RWPE1 (cell line): ENCODE measurements at regions not wholly inside any gene's neighbourhood (a gene's known extent, or its start where the extent isn't known, plus 50 kb on each side); places are given as distances from the start of the nearest gene placed in this dataset.

Source experiments
- CTCF ChIA-PET: fragments of 350-600 bp; sonication (Branson Sonifier 250); formaldehyde crosslinking; extraction: SDS; loops from one replicate; lab custom pipeline; 2021; lab: Yijun Ruan, JAX
- POLR2A ChIA-PET: fragments of 400-600 bp; formaldehyde crosslinking; extraction: SDS; loops from one replicate; lab custom pipeline; 2020; ENCODE audit warnings: antibody characterized with exemption; ENCODE audit not compliant: low non-redundant PET; lab: Yijun Ruan, JAX
- DNase-seq: peaks from one replicate; pipeline ENCODE4 v3.0.0; 2012; ENCODE audit warnings: low spot score
- H3K27ac ChIP-seq: fragments of 450-650 bp; 2 replicates; pipeline ENCODE4 v1.5.1; 2017
- TF ChIP-seq, protein P1 (sequence below): fragments of 450-650 bp; conservative IDR thresholded peaks from 2 replicates; pipeline ENCODE4 v1.5.1; 2017; ENCODE audit warnings: low read depth, mild to moderate bottlenecking

DNA sequence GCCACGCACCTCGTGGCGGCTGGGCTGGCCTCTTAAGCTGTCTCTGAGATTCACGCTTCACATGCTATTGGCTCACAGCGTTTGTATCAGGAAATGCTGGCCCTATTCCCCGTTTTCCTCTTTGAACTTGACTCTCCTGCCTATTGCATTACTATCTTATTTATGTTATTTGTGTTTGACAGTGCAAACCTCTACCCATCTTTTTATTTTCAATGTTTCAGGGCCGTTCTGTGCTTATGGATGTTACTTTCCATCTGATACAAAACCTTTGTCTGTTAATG, 149.9 kb upstream of the TWIST2 start:
- ChIA-PET CTCF (interaction anchor here (1.6 kb wide), 1 partner anchor 9 kb away, joined by 6 read pairs; no protein-coding TSS in a partner anchor), POLR2A (no interaction called here)
- no peak overlapping the region for H3K27ac ChIP-seq
- no peak for DNase-seq
- TF ChIP-seq, protein P1, sequence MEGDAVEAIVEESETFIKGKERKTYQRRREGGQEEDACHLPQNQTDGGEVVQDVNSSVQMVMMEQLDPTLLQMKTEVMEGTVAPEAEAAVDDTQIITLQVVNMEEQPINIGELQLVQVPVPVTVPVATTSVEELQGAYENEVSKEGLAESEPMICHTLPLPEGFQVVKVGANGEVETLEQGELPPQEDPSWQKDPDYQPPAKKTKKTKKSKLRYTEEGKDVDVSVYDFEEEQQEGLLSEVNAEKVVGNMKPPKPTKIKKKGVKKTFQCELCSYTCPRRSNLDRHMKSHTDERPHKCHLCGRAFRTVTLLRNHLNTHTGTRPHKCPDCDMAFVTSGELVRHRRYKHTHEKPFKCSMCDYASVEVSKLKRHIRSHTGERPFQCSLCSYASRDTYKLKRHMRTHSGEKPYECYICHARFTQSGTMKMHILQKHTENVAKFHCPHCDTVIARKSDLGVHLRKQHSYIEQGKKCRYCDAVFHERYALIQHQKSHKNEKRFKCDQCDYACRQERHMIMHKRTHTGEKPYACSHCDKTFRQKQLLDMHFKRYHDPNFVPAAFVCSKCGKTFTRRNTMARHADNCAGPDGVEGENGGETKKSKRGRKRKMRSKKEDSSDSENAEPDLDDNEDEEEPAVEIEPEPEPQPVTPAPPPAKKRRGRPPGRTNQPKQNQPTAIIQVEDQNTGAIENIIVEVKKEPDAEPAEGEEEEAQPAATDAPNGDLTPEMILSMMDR = no peak

DNA sequence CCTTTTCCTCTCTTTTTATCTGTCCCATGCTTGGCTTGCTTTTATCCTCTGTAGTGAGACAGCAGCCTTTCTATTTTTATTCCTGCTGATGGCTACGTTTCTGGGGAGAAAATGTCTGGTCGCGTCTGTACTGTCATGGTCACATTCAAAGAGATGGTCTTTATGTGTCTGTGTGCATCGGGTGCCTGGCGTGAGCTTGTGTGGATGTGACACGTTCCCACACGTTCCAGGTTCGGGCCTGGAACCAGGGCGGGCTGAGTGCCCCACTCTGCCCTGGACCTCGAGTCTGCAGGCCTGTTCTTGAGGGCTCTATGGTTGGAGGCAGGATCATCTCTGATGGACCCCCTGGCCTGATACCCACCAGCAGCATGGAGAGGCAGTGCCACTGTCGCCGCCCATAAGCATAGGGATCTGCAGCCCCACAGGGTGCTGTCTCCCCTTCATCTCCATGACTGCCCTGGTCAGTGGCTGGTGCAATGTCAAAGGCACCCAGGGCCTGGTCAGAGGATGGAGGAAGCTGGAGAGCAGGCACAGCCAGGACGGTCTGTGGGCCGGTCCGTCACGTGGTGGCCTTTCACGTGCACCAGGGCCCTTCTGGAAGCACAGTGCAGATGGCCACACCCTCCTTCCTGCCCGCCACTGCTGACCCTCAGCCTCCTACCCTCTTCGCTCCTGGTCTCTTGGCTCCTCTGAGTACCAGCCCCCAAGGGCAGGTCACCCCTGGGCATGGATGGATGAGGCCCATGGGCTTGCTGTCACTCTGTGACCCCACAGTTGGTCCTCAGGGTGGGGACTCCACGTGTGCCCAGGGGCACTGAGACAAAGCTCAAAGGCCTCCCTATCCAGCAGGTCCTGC, 149.2 kb upstream of the TWIST2 start:
- no peak overlapping the region for H3K27ac ChIP-seq
- TF ChIP-seq, protein P1 = no peak
- no peak for DNase-seq
- ChIA-PET POLR2A (no interaction called here), CTCF (interaction anchor here (1.6 kb wide), 1 partner anchor 8 kb away, joined by 6 read pairs; no protein-coding TSS in a partner anchor)

DNA sequence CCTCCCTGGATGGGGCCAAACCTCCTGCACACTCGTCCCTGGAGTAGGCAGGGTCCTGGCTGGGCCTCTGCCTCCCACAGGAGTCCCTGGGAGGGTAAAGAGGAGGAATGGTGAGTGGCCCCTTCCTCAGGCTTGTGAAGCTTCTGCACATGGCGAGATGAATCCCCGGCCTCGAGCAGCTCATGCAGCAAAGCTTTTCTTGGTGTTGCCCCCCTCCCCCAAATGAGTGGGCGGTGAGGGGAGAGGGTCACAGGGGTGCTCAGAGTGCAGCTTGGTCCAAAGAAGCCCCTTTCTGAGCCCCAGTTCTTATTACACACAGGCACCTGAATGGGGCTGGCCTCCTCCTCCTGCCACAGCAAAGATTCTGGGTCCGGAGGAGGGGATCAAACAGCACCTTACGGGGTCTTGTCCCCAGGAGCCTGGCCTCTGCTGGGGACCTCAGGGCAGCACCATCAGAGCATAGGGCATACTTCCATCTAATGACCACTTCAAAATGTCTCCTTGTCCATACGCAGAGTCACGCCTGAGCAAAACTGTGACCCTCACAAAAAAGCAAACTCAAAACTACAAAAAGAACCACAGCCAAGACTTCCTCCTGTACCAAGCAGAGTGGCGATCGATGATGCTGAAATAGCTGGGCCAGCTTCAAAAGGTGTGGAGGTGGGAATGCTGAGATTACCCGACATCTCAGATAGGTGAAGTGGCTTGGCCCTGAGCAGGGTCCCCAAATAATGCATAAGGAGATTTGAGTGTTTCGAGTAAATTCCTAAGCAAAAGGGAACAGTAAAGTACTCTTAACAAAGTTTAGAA, 148.4 kb upstream of the TWIST2 start:
- TF ChIP-seq, protein P1 = no peak
- DNase-seq = no peak
- CTCF ChIA-PET = no interaction called here
- no peak overlapping the region for H3K27ac ChIP-seq
- POLR2A ChIA-PET = no interaction called here

DNA sequence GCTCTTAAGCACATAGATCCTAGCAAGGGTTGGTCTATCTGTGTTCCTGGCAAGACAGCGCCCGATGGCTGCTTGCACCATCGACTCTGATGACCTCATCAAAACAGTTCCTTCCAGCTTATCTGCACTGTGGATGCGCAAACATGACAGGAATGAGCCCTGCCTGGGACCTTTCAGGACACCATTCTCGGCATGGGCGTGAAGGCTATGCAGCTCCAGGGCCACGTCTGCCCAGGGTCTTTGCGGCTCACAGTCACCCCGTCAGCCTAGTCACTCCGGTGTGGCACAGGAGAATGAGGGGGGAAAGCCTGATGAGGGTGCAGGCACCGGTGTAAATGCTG, 147.8 kb upstream of the TWIST2 start:
- ChIA-PET POLR2A (no interaction called here), CTCF (no interaction called here)
- no peak for DNase-seq
- H3K27ac ChIP-seq = no peak overlapping the region
- TF ChIP-seq, protein P1 = no peak

DNA sequence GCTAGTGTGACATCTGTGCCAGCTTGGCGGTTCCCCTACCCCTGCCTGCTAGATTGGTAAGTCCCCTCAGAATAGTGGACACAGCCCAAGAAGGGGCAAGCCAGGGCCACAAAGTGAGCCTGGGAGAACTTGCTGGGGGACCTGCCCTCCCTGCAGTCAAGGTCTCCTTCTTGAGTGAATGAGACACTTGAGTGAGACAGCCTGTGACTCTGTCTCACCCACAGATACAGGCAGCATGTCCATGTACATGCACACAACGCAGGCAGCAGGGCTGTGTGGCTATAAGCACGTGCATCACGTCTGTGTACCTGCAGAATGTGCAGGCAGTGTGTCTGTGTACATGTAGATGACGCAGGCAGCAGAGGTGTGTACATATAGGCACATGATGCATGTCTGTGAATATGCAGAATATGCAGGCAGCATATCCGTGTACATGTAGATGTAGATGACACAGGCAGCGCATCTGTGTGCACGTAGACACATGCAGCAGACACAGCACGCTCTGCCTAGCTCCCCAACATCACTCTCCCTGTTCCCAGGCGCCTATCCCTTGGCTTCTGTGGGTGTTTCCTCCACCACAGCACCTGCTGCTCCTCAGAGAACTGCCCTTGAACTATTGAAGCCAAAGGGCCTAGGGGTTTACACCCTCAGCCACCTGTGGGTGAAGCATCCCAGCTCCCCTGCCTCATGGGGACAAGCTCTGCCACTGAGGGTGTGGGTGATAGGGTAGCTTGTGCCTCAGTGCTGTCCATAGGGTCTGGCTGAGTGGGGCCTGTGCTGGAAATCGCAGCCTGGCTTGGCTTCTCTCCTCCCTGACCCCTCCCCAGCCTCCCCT, 147.2 kb upstream of the TWIST2 start:
- no peak overlapping the region for H3K27ac ChIP-seq
- DNase-seq = no peak
- ChIA-PET POLR2A (no interaction called here), CTCF (no interaction called here)
- TF ChIP-seq, protein P1 = no peak
